ENCODE measurements at regions not wholly inside any gene's neighbourhood (a gene's known extent, or its start where the extent isn't known, plus 50 kb on each side); places are given as distances from the start of the nearest gene placed in this dataset.

- TF ChIP-seq CTCF (IDR thresholded peaks at IDR 0.05) = no peak
- no peak for TF ChIP-seq EMX1 (CRISPR knock-in tag; IDR thresholded peaks at IDR 0.05)
- TF ChIP-seq ATF3 (CRISPR knock-in tag; conservative IDR thresholded peaks at IDR 0.05) = no peak
- TF ChIP-seq IRF2 (CRISPR knock-in tag; IDR thresholded peaks at IDR 0.05; ENCODE audit: borderline replicate concordance, low read depth) = no peak
- TF ChIP-seq ZNF423 (CRISPR knock-in tag; IDR thresholded peaks at IDR 0.05) = no peak
- TF ChIP-seq ZNF416 (CRISPR knock-in tag; IDR thresholded peaks at IDR 0.05) = no peak
- no peak for TF ChIP-seq ZNF263 (CRISPR knock-in tag; IDR thresholded peaks at IDR 0.05; ENCODE audit: low read depth)
- TF ChIP-seq ELF4 (CRISPR knock-in tag; IDR thresholded peaks at IDR 0.05; ENCODE audit: low read depth) = no peak
- TF ChIP-seq ZNF121 (CRISPR knock-in tag; IDR thresholded peaks at IDR 0.05) = no peak
- no peak for TF ChIP-seq JUN (CRISPR knock-in tag; IDR thresholded peaks at IDR 0.05)
Measured at GRCh38 chr5:166724284-166724683, 1567.2 kb upstream of the WWC1 start.
